Central memory CD8-positive, alpha-beta T cell (primary cell): ENCODE measurements at regions not wholly inside any gene's neighbourhood (a gene's known extent, or its start where the extent isn't known, plus 50 kb on each side); places are given as distances from the start of the nearest gene placed in this dataset.

Experiments used
- ATAC-seq: fragments of 150-1000 bp; cut with Tn5 transposase; replicated peaks from 2 replicates; pipeline ENCODE4 v1.10.0; 2022; ENCODE audit warnings: mild to moderate bottlenecking, moderate FRiP score, moderate number of reproducible peaks; ENCODE audit not compliant: poor library complexity, severe bottlenecking; ENCODE audit errors: extremely low read depth
- DNase-seq, 2 donors: peaks; one replicate each; pipeline ENCODE4 v3.0.0; 2021; ENCODE audit warnings: low spot score in 2 of 2
- H3K27ac Mint-ChIP-seq: one replicate; pipeline ENCODE4 v1.8.0; 2022; ENCODE audit warnings: low read depth, mild to moderate bottlenecking, moderate library complexity, mixed read lengths
- H3K27me3 Mint-ChIP-seq: one replicate; pipeline ENCODE4 v1.8.0; 2022; ENCODE audit warnings: mixed read lengths
- H3K36me3 Mint-ChIP-seq: one replicate; pipeline ENCODE4 v1.8.0; 2022; ENCODE audit warnings: mild to moderate bottlenecking, moderate library complexity, mixed read lengths; ENCODE audit not compliant: insufficient read depth
- H3K4me1 Mint-ChIP-seq: one replicate; pipeline ENCODE4 v1.8.0; 2022; ENCODE audit warnings: mixed read lengths
- H3K4me3 Mint-ChIP-seq: one replicate; pipeline ENCODE4 v1.8.0; 2022; ENCODE audit warnings: mild to moderate bottlenecking, moderate library complexity, mixed read lengths
- H3K9me3 Mint-ChIP-seq: one replicate; pipeline ENCODE4 v1.8.0; 2022; ENCODE audit warnings: mixed read lengths

DNA sequence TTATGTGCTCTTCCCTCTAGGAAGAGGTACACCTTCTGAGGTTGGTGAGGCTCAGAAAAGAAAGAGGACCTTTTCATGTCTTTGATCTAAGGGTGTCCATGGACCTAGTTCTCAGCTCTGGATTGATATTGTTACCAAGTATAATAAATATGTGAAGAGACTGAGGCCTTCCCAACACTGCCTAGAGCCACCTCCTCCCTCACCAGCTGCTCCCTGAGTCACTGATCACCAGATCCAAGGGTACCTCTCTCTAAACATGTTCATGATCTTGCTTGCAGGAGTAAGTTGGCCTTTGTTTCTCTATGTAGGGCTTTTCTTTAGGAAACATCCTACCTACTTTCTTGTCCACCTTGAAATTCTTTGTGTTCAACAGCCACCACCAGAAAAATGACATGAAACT, 218.8 kb upstream of the ADRA1B start:
- H3K4me1 Mint-ChIP-seq = no peaks in the 10 kb centered on the region
- ATAC-seq (no peak), DNase-seq (no peak)
- H3K27ac Mint-ChIP-seq = no peak overlapping the region
- H3K4me3 Mint-ChIP-seq = no peak overlapping the region
- H3K9me3 Mint-ChIP-seq = no peaks in the 10 kb centered on the region
- H3K27me3 Mint-ChIP-seq = peaks cover 21% of the 10 kb centered on the region
- H3K36me3 Mint-ChIP-seq = no peaks in the 10 kb centered on the region

DNA sequence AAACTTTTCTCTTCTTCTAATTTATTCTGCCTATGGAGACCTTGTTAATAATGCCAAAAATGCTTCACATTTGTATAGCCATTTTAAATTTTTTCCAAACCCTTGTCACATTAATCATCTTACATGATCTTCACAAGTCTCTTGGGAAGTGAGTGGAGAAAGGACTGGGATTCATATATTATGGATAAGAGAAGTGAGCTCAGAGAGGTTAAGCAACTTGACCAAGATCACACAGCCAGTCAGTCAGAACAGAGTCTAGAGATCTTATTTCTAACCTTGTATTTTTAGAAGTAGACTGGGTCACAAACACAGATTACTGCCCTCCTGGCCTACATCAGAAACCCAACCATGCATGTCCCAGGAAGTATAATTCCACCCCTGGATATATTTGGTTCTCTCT, 218.0 kb upstream of the ADRA1B start:
- no peak overlapping the region for H3K27ac Mint-ChIP-seq
- no peaks in the 10 kb centered on the region for H3K36me3 Mint-ChIP-seq
- peaks cover 27% of the 10 kb centered on the region for H3K27me3 Mint-ChIP-seq
- no peak for DNase-seq
- no peaks in the 10 kb centered on the region for H3K9me3 Mint-ChIP-seq
- H3K4me1 Mint-ChIP-seq = no peaks in the 10 kb centered on the region
- no peak overlapping the region for H3K4me3 Mint-ChIP-seq
- ATAC-seq = no peak

DNA sequence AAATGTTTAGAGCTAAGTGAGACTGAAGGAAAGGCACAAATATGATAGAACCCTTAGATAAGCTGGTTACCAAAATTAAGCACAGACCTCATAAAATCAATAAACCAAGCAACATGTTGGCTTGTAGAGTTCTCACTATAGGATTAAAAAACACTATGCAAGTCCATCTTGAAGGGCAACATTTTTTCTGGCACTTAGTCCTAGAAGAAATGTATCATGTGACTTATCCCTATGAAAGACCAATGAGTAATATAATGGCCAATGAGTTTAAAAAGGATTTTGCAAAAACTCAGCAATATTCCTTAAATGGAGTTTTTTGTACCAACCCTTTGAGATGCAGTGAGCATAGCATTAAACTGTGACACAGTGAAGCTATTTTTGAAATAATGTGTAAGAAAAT, 216.3 kb upstream of the ADRA1B start:
- H3K9me3 Mint-ChIP-seq = no peaks in the 10 kb centered on the region
- no peak overlapping the region for H3K27ac Mint-ChIP-seq
- no peaks in the 10 kb centered on the region for H3K36me3 Mint-ChIP-seq
- DNase-seq (no peak), ATAC-seq (no peak)
- peaks cover 35% of the 10 kb centered on the region for H3K27me3 Mint-ChIP-seq
- H3K4me3 Mint-ChIP-seq = no peak overlapping the region
- no peaks in the 10 kb centered on the region for H3K4me1 Mint-ChIP-seq

DNA sequence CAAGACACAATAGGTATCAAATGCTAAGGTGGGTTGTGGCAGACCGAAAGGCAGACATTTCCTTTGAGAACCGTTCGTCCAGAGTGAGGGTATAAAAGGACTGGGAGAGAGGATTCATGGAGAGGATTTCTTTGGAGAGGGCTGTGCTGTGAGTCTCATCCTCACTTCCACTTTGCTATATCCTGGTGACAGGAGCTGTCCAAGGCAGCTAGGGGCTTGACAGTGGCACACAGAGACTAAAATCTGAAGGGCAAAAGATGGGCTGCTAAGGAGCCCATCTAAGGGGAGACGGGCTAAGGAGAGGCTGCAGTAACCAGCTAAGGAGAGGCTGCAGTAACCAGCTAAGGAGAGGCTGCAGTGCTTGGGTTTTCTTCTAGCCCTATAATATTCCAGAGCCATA, 214.0 kb upstream of the ADRA1B start:
- Mint-ChIP-seq H3K36me3 (no peaks in the 10 kb centered on the region), H3K9me3 (peaks cover 2% of the 10 kb centered on the region), H3K27me3 (peaks cover 44% of the 10 kb centered on the region), H3K4me1 (no peaks in the 10 kb centered on the region), H3K27ac (no peak overlapping the region), H3K4me3 (no peak overlapping the region)
- ATAC-seq (no peak), DNase-seq (no peak)

DNA sequence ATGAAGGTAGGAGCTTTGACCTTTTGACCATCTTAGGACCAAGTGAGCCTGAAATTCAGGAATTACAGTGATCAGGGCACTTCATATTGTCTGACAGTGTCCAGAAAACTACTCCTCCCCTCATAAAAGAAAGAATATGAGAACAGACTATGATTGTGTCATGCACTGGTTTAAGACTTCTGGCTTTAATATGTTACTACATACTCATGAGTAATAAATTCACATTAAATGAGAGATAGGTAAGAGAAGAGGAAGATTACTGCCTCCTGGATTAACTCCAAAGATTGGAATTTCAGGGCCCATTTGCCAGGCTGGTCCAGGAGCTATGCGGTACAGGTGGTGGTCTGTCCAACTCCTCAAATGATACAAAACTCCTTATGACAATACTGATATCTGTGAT, 213.5 kb upstream of the ADRA1B start:
- no peak for ATAC-seq
- Mint-ChIP-seq H3K4me3 (no peak overlapping the region), H3K27me3 (peaks cover 50% of the 10 kb centered on the region), H3K27ac (no peak overlapping the region), H3K4me1 (no peaks in the 10 kb centered on the region), H3K9me3 (peaks cover 8% of the 10 kb centered on the region), H3K36me3 (no peaks in the 10 kb centered on the region)
- no peak for DNase-seq

DNA sequence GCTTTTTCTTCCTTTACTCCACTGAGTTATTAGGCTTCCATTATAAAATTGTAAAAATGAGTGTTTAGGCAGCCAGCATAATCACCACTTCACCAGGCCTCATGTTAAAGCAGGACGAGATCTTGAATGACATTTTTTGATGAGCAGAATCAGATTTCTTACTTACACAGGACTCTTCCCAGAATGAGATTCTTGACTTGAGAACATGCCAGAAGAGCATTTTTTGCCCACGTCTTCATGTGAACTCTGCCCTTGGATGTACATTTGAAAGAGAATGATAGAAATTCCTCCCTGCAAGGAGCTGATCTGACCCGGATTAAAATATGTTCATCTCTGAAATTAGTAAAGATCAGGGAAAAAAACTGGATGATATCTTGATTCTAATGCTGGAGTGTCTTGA, 212.1 kb upstream of the ADRA1B start:
- ATAC-seq (no peak), DNase-seq (no peak)
- Mint-ChIP-seq H3K27ac (no peak overlapping the region), H3K36me3 (no peaks in the 10 kb centered on the region), H3K27me3 (peaks cover 59% of the 10 kb centered on the region), H3K9me3 (peaks cover 8% of the 10 kb centered on the region), H3K4me3 (no peak overlapping the region), H3K4me1 (no peaks in the 10 kb centered on the region)

DNA sequence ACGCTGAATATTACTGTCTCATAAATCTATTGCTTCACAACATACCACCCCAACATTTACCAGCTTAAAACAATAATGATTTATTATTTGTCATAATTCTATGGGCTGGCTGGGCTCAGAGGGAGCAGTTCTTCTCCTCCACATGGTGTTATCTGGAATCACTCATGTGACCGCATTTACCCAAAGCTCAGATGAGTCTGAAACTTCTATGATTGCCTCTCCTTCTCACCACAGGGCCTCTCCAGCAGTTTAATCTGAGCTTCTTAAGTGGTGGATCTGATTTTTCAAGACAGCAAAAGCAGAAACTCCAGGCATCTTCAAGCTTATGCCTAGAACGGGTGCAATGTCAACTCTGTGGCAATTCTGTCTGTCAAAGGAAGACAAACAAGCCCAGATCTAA, 210.3 kb upstream of the ADRA1B start:
- no peak overlapping the region for H3K27ac Mint-ChIP-seq
- no peak for ATAC-seq
- no peak for DNase-seq
- H3K36me3 Mint-ChIP-seq = no peaks in the 10 kb centered on the region
- peaks cover 77% of the 10 kb centered on the region for H3K27me3 Mint-ChIP-seq
- H3K4me1 Mint-ChIP-seq = no peaks in the 10 kb centered on the region
- no peak overlapping the region for H3K4me3 Mint-ChIP-seq
- H3K9me3 Mint-ChIP-seq = peaks cover 8% of the 10 kb centered on the region

DNA sequence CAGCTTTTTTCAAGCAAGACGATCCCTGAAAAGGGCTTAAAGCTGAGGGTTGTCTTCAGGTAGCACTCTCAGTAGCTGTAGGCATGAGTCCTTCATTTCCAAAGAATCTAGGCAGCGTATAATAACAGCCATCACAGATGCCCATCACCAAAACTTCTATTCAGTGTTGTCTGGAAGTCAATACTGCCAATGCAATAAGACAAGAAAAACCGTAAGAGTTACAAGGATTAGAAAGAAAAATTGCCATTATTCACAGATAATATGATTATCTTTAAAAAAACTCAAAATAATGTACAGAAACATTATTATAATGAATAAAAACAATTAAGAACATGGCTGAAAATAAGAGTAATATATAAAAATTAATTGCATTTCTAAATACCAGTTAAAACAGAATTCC, 208.2 kb upstream of the ADRA1B start:
- H3K4me3 Mint-ChIP-seq = no peak overlapping the region
- peaks cover 69% of the 10 kb centered on the region for H3K27me3 Mint-ChIP-seq

DNA sequence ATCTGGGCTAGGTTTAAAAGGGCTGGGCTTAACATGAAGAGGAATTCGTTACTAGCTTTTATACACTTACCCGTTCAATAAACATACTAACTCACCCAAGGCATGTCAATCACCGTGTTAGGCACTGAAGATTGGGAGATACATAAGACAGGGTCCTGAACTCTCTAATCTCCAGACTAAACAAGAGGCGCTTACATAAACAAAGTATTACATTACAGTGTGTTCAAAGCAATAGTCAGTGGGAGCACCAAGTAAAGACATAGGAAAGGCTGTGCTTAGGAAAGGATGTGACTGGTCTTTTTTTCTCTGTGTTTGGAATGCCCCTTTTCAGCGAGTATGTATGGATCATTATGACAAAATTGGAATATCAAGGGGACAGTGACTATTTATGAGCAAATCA, 203.6 kb upstream of the ADRA1B start:
- ATAC-seq (no peak), DNase-seq (no peak)
- Mint-ChIP-seq H3K4me3 (no peak overlapping the region), H3K9me3 (peaks cover 2% of the 10 kb centered on the region), H3K27ac (no peak overlapping the region), H3K27me3 (peaks cover 69% of the 10 kb centered on the region), H3K36me3 (no peaks in the 10 kb centered on the region), H3K4me1 (no peaks in the 10 kb centered on the region)

More for the DNA sequence above, 208.2 kb upstream of the ADRA1B start:
- DNase-seq (no peak), ATAC-seq (no peak)
- H3K27ac Mint-ChIP-seq = no peak overlapping the region
- no peaks in the 10 kb centered on the region for H3K36me3 Mint-ChIP-seq
- H3K4me1 Mint-ChIP-seq = no peaks in the 10 kb centered on the region
- peaks cover 8% of the 10 kb centered on the region for H3K9me3 Mint-ChIP-seq

DNA sequence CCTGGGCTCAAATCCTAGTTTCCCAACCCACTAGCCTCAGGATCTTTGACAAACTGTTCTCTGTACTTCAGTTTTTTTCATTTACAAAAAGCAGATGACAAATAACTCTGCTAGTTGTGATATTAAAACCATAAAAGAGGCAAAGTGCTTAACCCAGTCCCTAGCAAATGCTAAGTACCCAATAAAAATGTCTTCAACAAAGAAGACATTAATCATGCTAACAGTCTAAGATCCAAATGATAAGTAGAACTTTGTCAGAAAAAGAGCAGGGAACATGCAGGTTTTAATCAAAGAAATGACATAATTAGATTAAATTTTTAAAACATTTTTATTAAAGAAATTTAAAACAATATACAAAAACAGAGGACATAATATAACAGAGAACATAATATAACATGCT, 203.0 kb upstream of the ADRA1B start:
- Mint-ChIP-seq H3K9me3 (no peaks in the 10 kb centered on the region), H3K4me3 (no peak overlapping the region), H3K27ac (no peak overlapping the region), H3K27me3 (peaks cover 70% of the 10 kb centered on the region), H3K36me3 (no peaks in the 10 kb centered on the region), H3K4me1 (no peaks in the 10 kb centered on the region)
- DNase-seq (no peak), ATAC-seq (no peak)

DNA sequence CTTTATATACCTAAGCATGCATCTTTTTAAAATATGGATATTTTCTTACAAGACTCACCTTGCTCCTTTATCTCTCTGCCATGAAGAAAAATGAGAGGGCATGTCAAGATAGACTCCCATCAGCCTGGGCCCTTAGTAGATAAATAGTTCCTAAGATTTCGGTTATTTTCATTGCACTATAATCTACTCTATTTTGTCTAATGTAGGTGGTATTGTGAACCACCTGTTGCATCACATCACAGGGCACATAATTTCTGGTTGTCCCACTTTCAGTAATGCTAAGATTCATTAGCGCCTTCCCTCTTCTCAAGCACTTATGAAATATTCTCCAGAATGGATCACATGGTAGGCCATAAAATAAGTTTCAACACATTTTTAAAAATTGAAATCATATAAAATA, 202.5 kb upstream of the ADRA1B start:
- peaks cover 67% of the 10 kb centered on the region for H3K27me3 Mint-ChIP-seq
- DNase-seq (no peak), ATAC-seq (no peak)
- H3K27ac Mint-ChIP-seq = no peak overlapping the region
- H3K36me3 Mint-ChIP-seq = no peaks in the 10 kb centered on the region
- H3K4me1 Mint-ChIP-seq = no peaks in the 10 kb centered on the region
- no peak overlapping the region for H3K4me3 Mint-ChIP-seq
- H3K9me3 Mint-ChIP-seq = no peaks in the 10 kb centered on the region

DNA sequence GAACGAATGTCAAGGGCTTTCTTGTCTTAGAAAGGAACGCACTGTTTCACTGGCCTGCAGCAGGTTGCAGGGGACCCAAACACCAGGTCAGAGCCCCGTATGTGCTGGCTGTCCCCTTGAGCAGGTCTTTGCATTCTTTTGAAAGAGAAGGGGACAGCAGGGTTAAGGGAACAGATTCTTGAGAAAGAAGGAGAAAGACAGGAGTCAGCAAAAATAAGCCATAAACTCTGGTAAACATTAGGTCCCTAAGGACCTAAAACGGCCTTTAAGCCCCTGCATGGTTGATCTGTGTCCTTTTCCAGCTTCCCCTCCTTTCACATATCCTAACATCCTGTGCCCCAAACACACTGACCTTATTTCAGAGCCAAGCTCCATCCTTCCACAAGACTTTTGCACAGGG, 190.8 kb upstream of the ADRA1B start:
- Mint-ChIP-seq H3K36me3 (no peaks in the 10 kb centered on the region), H3K27me3 (peaks cover 43% of the 10 kb centered on the region)

DNA sequence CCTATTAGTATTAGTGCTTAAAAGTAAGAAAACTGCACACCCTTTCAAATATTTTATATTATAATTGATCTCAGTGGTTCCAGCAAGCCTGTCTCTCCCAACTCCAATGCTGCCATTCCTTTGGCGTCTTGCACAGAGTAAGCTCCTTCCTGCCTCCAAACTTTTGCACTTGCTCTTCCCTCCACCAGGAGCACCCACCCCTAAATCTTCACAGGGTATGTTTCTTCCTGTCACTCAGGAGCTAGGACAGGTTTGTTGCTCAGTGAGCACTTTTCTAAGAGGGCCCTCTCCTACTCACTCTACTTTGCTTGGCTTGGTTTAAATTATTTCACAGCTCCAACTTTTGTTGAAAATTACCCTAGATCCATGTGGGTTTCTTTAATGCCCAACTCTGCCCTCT, 189.1 kb upstream of the ADRA1B start:
- Mint-ChIP-seq H3K9me3 (no peaks in the 10 kb centered on the region), H3K4me1 (no peaks in the 10 kb centered on the region), H3K27ac (no peak overlapping the region), H3K36me3 (no peaks in the 10 kb centered on the region), H3K4me3 (no peak overlapping the region), H3K27me3 (peaks cover 51% of the 10 kb centered on the region)
- no peak for ATAC-seq
- DNase-seq = no peak

More for the DNA sequence above, 190.8 kb upstream of the ADRA1B start:
- H3K9me3 Mint-ChIP-seq = no peaks in the 10 kb centered on the region
- no peak overlapping the region for H3K4me3 Mint-ChIP-seq
- H3K4me1 Mint-ChIP-seq = no peaks in the 10 kb centered on the region
- ATAC-seq (no peak), DNase-seq (no peak)
- no peak overlapping the region for H3K27ac Mint-ChIP-seq

DNA sequence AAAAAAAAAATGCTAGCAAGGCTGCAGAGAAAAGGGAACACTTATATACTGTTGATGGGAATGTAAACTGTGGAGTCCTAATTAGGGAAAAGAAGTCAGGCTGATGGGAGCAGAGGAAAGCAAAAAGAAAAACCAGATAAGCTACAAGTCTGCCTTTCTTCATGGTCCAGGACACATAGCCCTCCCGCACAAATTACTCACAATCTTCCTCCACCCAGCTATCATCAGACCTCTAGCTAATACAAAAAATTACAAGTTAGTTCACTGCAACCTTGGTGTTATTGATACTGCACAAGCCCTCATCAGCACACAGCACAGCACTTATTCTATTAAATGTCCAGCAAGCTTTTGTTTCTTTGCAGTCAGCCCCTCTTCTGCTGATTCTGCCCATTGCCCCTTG, 186.0 kb upstream of the ADRA1B start:
- Mint-ChIP-seq H3K27me3 (peaks cover 69% of the 10 kb centered on the region), H3K27ac (no peak overlapping the region), H3K4me3 (no peak overlapping the region), H3K9me3 (no peaks in the 10 kb centered on the region), H3K4me1 (peaks cover 6% of the 10 kb centered on the region), H3K36me3 (no peaks in the 10 kb centered on the region)
- ATAC-seq (no peak), DNase-seq (no peak)
